Bronchial epithelial cell (primary cell): ENCODE measurements at regions not wholly inside any gene's neighbourhood (a gene's known extent, or its start where the extent isn't known, plus 50 kb on each side); places are given as distances from the start of the nearest gene placed in this dataset.

Source experiments
- DNase-seq: peaks from one replicate; pipeline ENCODE4 v3.0.0-alpha.2; 2010; ENCODE audit warnings: low read depth
- FAIRE-seq: peaks from 2 replicates; lab custom pipeline; 2011; peaks lifted over from hg19 to GRCh38; lab: Jason Lieb, UNC
- H3K27me3 ChIP-seq: 2 replicates; pipeline ENCODE4 v1.5.1; 2011; ENCODE audit warnings: low read length; ENCODE audit not compliant: control insufficient read depth, insufficient read depth
- H3K36me3 ChIP-seq: 2 replicates; pipeline ENCODE4 v1.5.1; 2011; ENCODE audit warnings: low read length; ENCODE audit not compliant: control insufficient read depth, insufficient read depth
- H3K4me3 ChIP-seq: 2 replicates; pipeline ENCODE4 v1.5.1; 2011; ENCODE audit warnings: mild to moderate bottlenecking, low read depth, low read length, control low read depth
- CTCF ChIP-seq: IDR thresholded peaks from 2 replicates; pipeline ENCODE4 v1.5.1; 2011; ENCODE audit warnings: mild to moderate bottlenecking, moderate library complexity, low read length, control low read depth, inconsistent platforms; ENCODE audit not compliant: insufficient read depth, severe bottlenecking

- TF ChIP-seq CTCF, result no peak
- Histone ChIP-seq H3K36me3 (no peaks in the 10 kb centered on the region), H3K4me3 (no peak overlapping the region), H3K27me3 (no peaks in the 10 kb centered on the region)
- FAIRE-seq (no peak), DNase-seq (no peak)
These were observed 85.1 kb upstream of the IGFBP3 start for GRCh38 chr7:46006212-46006611.

- no peak for DNase-seq
- no peak for TF ChIP-seq CTCF
- Histone ChIP-seq H3K27me3 (no peaks in the 10 kb centered on the region), H3K36me3 (no peaks in the 10 kb centered on the region), H3K4me3 (no peak overlapping the region)
- FAIRE-seq, result no peak
These were observed 83.9 kb upstream of the IGFBP3 start for GRCh38 chr7:46004965-46005364.

GRCh38 chr7:46003896-46004875 lies 83.1 kb upstream of the IGFBP3 start:
- DNase-seq (peak; percentile 95), FAIRE-seq (no peak)
- no peak overlapping the region for H3K4me3 ChIP-seq
- TF ChIP-seq CTCF, result no peak
- no peaks in the 10 kb centered on the region for H3K36me3 ChIP-seq
- no peaks in the 10 kb centered on the region for H3K27me3 ChIP-seq

GRCh38 chr7:46003161-46003560 lies 82.1 kb upstream of the IGFBP3 start:
- H3K36me3 ChIP-seq, result no peaks in the 10 kb centered on the region
- no peak for TF ChIP-seq CTCF
- H3K27me3 ChIP-seq, result no peaks in the 10 kb centered on the region
- FAIRE-seq (no peak), DNase-seq (no peak)
- no peak overlapping the region for H3K4me3 ChIP-seq

- no peak overlapping the region for H3K4me3 ChIP-seq
- H3K27me3 ChIP-seq, result no peaks in the 10 kb centered on the region
- no peak for TF ChIP-seq CTCF
- no peak for DNase-seq
- FAIRE-seq, result no peak
- no peaks in the 10 kb centered on the region for H3K36me3 ChIP-seq
These were observed 79.4 kb upstream of the IGFBP3 start for GRCh38 chr7:46000513-46000912.

- Histone ChIP-seq H3K27me3 (no peaks in the 10 kb centered on the region), H3K36me3 (no peaks in the 10 kb centered on the region), H3K4me3 (no peak overlapping the region)
- FAIRE-seq (no peak), DNase-seq (no peak)
- TF ChIP-seq CTCF, result no peak
These were observed 78.5 kb upstream of the IGFBP3 start for GRCh38 chr7:45999541-45999940.
